Effector memory CD8-positive, alpha-beta T cell (primary cell): ENCODE measurements at regions not wholly inside any gene's neighbourhood (a gene's known extent, or its start where the extent isn't known, plus 50 kb on each side); places are given as distances from the start of the nearest gene placed in this dataset.
A peak's percentile ranks its signal among the peaks of the same experiment; 100 is the strongest.

ENCODE experiments used
- ATAC-seq: fragments of 150-1000 bp; cut with Tn5 transposase; replicated peaks from 2 replicates; pipeline ENCODE4 v1.10.0; 2021; ENCODE audit warnings: mild to moderate bottlenecking, moderate library complexity
- DNase-seq, 3 experiments: peaks; one replicate each; pipeline ENCODE4 v3.0.0; 2021
- H3K27ac Mint-ChIP-seq, 2 donors: one replicate each; pipeline ENCODE4 v1.8.0; 2022; ENCODE audit warnings: mild to moderate bottlenecking in 2 of 2, mixed read lengths in 2 of 2, moderate library complexity in 2 of 2
- H3K27me3 Mint-ChIP-seq, 2 donors: one replicate each; pipeline ENCODE4 v1.8.0; 2022; ENCODE audit warnings: mixed read lengths in 2 of 2
- H3K36me3 Mint-ChIP-seq: one replicate; pipeline ENCODE4 v1.8.0; 2022; ENCODE audit warnings: mild to moderate bottlenecking, moderate library complexity, mixed read lengths; ENCODE audit not compliant: insufficient read depth
- H3K4me1 Mint-ChIP-seq, 2 donors: one replicate each; pipeline ENCODE4 v1.8.0; 2022; ENCODE audit warnings: low read depth in 2 of 2, mixed read lengths in 2 of 2
- H3K4me3 Mint-ChIP-seq, 2 donors: one replicate each; pipeline ENCODE4 v1.8.0; 2022; ENCODE audit warnings: mild to moderate bottlenecking in 2 of 2, mixed read lengths in 2 of 2, moderate library complexity in 2 of 2
- H3K9me3 Mint-ChIP-seq, 2 donors: one replicate each; pipeline ENCODE4 v1.8.0; 2022; ENCODE audit warnings: mixed read lengths in 2 of 2

- Mint-ChIP-seq H3K4me1 (peaks cover 4 to 5% of the 10 kb centered on the region in 2 donors), H3K27ac (no peak overlapping the region), H3K27me3 (peaks cover 11 to 35% of the 10 kb centered on the region in 2 donors), H3K36me3 (no peaks in the 10 kb centered on the region), H3K4me3 (no peak overlapping the region), H3K9me3 (no peaks in the 10 kb centered on the region)
- no peak for DNase-seq
- no peak for ATAC-seq
Observed at GRCh38 chr2:239567786-239568185, 167.0 kb upstream of the HDAC4 start.

- Mint-ChIP-seq H3K27ac (no peak overlapping the region), H3K9me3 (no peaks in the 10 kb centered on the region), H3K27me3 (peaks cover 6 to 28% of the 10 kb centered on the region in 2 donors), H3K4me3 (no peak overlapping the region), H3K4me1 (peaks cover 4 to 5% of the 10 kb centered on the region in 2 donors), H3K36me3 (no peaks in the 10 kb centered on the region)
- no peak for DNase-seq
- no peak for ATAC-seq
Observed at GRCh38 chr2:239566995-239567568, 166.3 kb upstream of the HDAC4 start.

- DNase-seq (no peak), ATAC-seq (no peak)
- H3K4me1 Mint-ChIP-seq: peaks cover 4 to 5% of the 10 kb centered on the region in 2 donors
- H3K36me3 Mint-ChIP-seq: no peaks in the 10 kb centered on the region
- no peak overlapping the region for H3K27ac Mint-ChIP-seq
- H3K4me3 Mint-ChIP-seq: no peak overlapping the region
- H3K27me3 Mint-ChIP-seq: peaks cover 6 to 27% of the 10 kb centered on the region in 2 donors
- no peaks in the 10 kb centered on the region for H3K9me3 Mint-ChIP-seq
Observed at GRCh38 chr2:239566162-239566994, 165.6 kb upstream of the HDAC4 start.

GRCh38 chr2:239564587-239564986 lies 163.8 kb upstream of the HDAC4 start:
- peaks cover 0 to 19% of the 10 kb centered on the region in 2 donors for H3K27me3 Mint-ChIP-seq
- H3K9me3 Mint-ChIP-seq: no peaks in the 10 kb centered on the region
- no peak for ATAC-seq
- H3K4me1 Mint-ChIP-seq: no peaks in the 10 kb centered on the region
- H3K4me3 Mint-ChIP-seq: no peak overlapping the region
- no peak overlapping the region for H3K27ac Mint-ChIP-seq
- DNase-seq: no peak
- no peaks in the 10 kb centered on the region for H3K36me3 Mint-ChIP-seq

- DNase-seq (no peak), ATAC-seq (no peak)
- no peak overlapping the region for H3K27ac Mint-ChIP-seq
- H3K36me3 Mint-ChIP-seq: no peaks in the 10 kb centered on the region
- no peak overlapping the region for H3K4me3 Mint-ChIP-seq
- no peaks in the 10 kb centered on the region for H3K4me1 Mint-ChIP-seq
- H3K27me3 Mint-ChIP-seq: peaks cover 6 to 29% of the 10 kb centered on the region in 2 donors
- no peaks in the 10 kb centered on the region for H3K9me3 Mint-ChIP-seq
Observed at GRCh38 chr2:239563561-239563960, 162.7 kb upstream of the HDAC4 start.

GRCh38 chr2:239561446-239562001 lies 160.7 kb upstream of the HDAC4 start:
- ATAC-seq: no peak
- Mint-ChIP-seq H3K27ac (no peak overlapping the region), H3K4me1 (no peaks in the 10 kb centered on the region), H3K9me3 (no peaks in the 10 kb centered on the region), H3K4me3 (no peak overlapping the region), H3K36me3 (peaks cover 2% of the 10 kb centered on the region), H3K27me3 (peaks cover 7 to 31% of the 10 kb centered on the region in 2 donors)
- no peak for DNase-seq

GRCh38 chr2:239559417-239560261 lies 158.8 kb upstream of the HDAC4 start:
- Mint-ChIP-seq H3K36me3 (peaks cover 2% of the 10 kb centered on the region), H3K4me3 (no peak overlapping the region), H3K9me3 (no peaks in the 10 kb centered on the region), H3K27me3 (peaks cover 7 to 31% of the 10 kb centered on the region in 2 donors), H3K27ac (no peak overlapping the region), H3K4me1 (no peaks in the 10 kb centered on the region)
- DNase-seq (no peak), ATAC-seq (no peak)

GRCh38 chr2:239558661-239559060 lies 157.8 kb upstream of the HDAC4 start:
- DNase-seq: no peak
- Mint-ChIP-seq H3K4me1 (peaks cover 0 to under 1% of the 10 kb centered on the region in 2 donors), H3K27me3 (peaks cover 7 to 30% of the 10 kb centered on the region in 2 donors), H3K27ac (no peak overlapping the region), H3K9me3 (no peaks in the 10 kb centered on the region), H3K4me3 (no peak overlapping the region), H3K36me3 (peaks cover 2% of the 10 kb centered on the region)
- no peak for ATAC-seq

GRCh38 chr2:239557516-239557915 lies 156.7 kb upstream of the HDAC4 start:
- ATAC-seq (no peak), DNase-seq (no peak)
- Mint-ChIP-seq H3K27ac (no peak overlapping the region), H3K36me3 (peaks cover 2% of the 10 kb centered on the region), H3K9me3 (no peaks in the 10 kb centered on the region), H3K27me3 (peaks cover 7 to 29% of the 10 kb centered on the region in 2 donors), H3K4me1 (peaks cover 9 to 10% of the 10 kb centered on the region in 2 donors), H3K4me3 (no peak overlapping the region)

- no peak overlapping the region for H3K4me3 Mint-ChIP-seq
Observed at GRCh38 chr2:239555571-239555905, 154.7 kb upstream of the HDAC4 start.

GRCh38 chr2:239554766-239555570 lies 154.1 kb upstream of the HDAC4 start:
- no peak for DNase-seq
- Mint-ChIP-seq H3K4me1 (peaks cover 9 to 10% of the 10 kb centered on the region in 2 donors), H3K9me3 (no peaks in the 10 kb centered on the region), H3K27me3 (peaks cover 7 to 27% of the 10 kb centered on the region in 2 donors), H3K27ac (peak overlapping the region in 1 of 2 donors; percentile 62), H3K4me3 (no peak overlapping the region), H3K36me3 (peaks cover 2% of the 10 kb centered on the region)
- ATAC-seq: no peak

More at GRCh38 chr2:239555571-239555905, 154.7 kb upstream of the HDAC4 start:
- no peak overlapping the region for H3K27ac Mint-ChIP-seq
- peaks cover 9 to 10% of the 10 kb centered on the region in 2 donors for H3K4me1 Mint-ChIP-seq
- no peak for ATAC-seq
- peaks cover 7 to 29% of the 10 kb centered on the region in 2 donors for H3K27me3 Mint-ChIP-seq
- DNase-seq: no peak
- no peaks in the 10 kb centered on the region for H3K9me3 Mint-ChIP-seq
- H3K36me3 Mint-ChIP-seq: peaks cover 2% of the 10 kb centered on the region

- no peak overlapping the region for H3K4me3 Mint-ChIP-seq
- DNase-seq (no peak), ATAC-seq (no peak)
- H3K27ac Mint-ChIP-seq: peak overlapping the region in 1 of 2 donors; percentile 60
- H3K27me3 Mint-ChIP-seq: peaks cover 0 to 23% of the 10 kb centered on the region in 2 donors
- H3K4me1 Mint-ChIP-seq: peaks cover 11 to 22% of the 10 kb centered on the region in 2 donors
- no peaks in the 10 kb centered on the region for H3K9me3 Mint-ChIP-seq
- H3K36me3 Mint-ChIP-seq: peaks cover 2% of the 10 kb centered on the region
Observed at GRCh38 chr2:239553376-239554000, 152.7 kb upstream of the HDAC4 start.
